ENCODE measurements at regions not wholly inside any gene's neighbourhood (a gene's known extent, or its start where the extent isn't known, plus 50 kb on each side); places are given as distances from the start of the nearest gene placed in this dataset.

DNA sequence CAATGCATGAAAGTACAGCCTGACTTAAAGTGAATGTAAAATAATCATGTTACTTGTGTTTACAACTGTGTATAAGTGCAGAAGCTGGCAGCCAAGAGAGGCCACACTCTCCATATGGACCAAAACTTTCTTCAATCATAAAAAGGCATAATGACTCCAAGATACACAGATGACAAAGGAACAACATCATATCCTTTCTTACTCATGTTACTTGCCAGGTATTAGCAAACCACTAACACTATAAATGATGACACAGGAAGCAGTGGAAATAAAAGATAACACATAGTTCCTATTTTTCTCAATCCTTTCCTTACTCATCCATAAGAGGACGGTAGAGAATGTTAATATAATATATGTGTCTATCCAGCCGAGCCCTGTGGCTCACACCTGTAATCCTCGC lies 400.0 kb upstream of the CDH2 start:
- TF ChIP-seq, protein P1, sequence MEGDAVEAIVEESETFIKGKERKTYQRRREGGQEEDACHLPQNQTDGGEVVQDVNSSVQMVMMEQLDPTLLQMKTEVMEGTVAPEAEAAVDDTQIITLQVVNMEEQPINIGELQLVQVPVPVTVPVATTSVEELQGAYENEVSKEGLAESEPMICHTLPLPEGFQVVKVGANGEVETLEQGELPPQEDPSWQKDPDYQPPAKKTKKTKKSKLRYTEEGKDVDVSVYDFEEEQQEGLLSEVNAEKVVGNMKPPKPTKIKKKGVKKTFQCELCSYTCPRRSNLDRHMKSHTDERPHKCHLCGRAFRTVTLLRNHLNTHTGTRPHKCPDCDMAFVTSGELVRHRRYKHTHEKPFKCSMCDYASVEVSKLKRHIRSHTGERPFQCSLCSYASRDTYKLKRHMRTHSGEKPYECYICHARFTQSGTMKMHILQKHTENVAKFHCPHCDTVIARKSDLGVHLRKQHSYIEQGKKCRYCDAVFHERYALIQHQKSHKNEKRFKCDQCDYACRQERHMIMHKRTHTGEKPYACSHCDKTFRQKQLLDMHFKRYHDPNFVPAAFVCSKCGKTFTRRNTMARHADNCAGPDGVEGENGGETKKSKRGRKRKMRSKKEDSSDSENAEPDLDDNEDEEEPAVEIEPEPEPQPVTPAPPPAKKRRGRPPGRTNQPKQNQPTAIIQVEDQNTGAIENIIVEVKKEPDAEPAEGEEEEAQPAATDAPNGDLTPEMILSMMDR (IDR thresholded peaks at IDR 0.05) = no peak
- no peak for TF ChIP-seq POLR2A (IDR thresholded peaks at IDR 0.05)
- no peak for TF ChIP-seq EP300 (IDR thresholded peaks at IDR 0.05)
- TF ChIP-seq POLR2AphosphoS5 (IDR thresholded peaks at IDR 0.05) = no peak
